NCI-H1092 (cell line): ENCODE measurements at regions not wholly inside any gene's neighbourhood (a gene's known extent, or its start where the extent isn't known, plus 50 kb on each side); places are given as distances from the start of the nearest gene placed in this dataset.

Source experiments
- DNase-seq: peaks from one replicate; lab custom pipeline; 2025; lab: John Stamatoyannopoulos, UW

DNA sequence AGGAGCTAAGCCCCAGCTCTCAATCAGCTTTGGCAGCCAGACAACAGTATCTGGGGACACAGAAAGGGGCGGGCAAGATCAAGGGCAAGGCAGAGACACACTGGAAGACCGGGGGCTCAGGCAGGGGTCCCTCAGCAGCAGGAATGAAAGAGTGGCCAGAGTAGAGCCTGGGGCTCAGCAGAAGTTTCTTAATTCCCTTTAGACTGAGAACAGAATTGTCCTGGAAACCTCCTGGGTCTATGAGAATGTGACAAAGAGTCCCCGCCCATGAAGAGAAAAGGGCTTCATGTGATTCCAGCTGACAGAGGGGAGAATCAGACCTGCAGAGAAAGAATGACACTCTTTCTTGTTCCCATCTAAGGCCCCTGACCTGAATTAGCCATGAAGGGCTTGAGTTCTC, 95.2 kb upstream of the CTNNB1 start:
- no peak for DNase-seq

DNA sequence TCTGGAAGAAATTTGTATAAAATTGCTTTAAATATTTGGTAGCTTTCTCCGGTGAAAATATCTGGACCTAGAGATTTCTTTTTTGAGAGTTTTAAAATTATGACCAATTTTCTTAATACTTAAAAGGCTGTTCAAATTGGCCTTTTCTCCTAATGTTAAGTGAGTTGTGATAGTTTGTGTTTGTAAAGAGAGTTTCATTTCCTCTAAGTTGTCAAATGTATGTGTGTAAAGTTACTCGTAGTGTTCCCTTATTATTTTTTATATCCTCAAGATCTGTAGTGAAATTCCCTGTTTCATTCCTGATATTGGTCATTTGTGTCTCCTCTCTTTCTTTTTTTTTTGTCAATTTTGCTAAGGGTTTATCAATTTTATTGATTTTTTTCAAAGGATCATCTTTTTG, 92.6 kb upstream of the CTNNB1 start:
- no peak for DNase-seq

DNA sequence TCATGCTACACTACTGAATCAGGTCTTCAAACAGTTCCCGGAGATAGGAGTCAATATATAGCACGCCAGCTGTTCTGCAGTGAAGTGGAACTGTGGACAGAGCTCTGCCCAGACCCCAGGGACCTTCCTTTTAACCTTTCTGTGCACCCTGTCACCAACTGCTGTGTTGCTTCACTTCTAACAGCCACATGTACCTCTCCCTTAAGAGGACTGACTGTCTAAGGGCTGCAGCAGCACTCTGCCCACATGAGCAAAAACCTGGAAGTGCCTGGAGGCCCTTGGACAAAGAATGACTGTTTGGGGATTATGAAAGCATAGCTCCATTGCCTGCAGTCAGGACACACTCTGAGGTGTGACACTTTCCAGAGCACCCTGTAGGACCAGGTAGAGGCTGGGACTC, 88.3 kb upstream of the CTNNB1 start:
- no peak for DNase-seq

DNA sequence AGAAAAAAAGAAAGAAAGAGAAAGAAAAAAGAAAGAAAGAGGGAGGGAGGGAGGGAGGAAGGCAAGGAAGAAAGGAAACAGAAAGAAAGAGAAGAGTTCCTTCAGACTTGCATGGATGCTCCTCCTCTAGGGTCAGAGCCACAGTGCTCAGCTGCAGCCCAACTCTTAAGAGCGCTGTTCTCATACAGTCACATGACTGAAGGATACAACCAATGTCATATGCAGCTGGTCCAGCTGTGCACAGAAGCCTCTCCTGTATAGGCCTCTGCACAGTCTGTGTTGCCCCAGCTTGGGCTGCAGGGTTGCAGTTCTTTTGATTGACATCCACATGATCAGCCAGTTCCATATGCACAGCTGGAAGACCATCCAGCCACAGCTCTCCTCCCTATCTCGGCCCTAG, 86.8 kb upstream of the CTNNB1 start:
- DNase-seq: no peak

DNA sequence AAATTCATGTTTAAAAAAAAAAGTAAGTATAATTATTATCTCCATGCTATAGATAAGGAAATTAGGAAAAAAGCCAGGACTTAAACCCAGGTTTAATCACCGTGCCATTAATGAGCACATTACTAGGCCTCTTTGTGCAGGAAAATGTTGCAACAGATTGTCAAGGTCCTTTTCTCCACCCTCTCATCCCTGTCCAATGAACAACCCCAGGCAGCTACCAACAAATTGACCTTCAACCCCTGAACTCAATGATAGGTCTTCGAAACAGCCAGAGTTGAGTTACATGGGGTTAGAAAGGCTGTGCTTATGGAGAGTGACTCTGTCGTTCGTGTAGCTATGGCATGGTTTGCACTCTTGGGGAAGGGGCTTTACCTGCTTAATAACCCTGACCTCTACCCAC, 84.2 kb upstream of the CTNNB1 start:
- no peak for DNase-seq

DNA sequence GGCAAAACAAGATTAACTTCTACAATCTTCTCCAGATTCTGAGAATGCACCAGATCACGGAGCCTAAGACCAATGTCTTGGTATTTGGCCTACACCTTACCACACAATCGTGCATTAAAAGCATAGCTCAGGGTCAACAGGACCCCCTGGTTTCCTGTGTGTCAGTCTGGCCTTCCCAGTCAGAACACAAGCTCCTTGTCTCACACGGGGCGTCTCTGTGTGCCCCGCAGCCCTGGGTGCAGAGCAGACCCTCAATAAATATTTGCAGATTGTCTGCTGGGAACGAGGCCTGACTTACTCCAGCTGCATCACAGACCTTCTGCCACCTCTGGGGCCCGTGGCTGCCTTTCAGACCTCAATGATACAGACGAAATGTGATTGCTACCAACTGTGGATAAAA, 82.5 kb upstream of the CTNNB1 start:
- DNase-seq: no peak

DNA sequence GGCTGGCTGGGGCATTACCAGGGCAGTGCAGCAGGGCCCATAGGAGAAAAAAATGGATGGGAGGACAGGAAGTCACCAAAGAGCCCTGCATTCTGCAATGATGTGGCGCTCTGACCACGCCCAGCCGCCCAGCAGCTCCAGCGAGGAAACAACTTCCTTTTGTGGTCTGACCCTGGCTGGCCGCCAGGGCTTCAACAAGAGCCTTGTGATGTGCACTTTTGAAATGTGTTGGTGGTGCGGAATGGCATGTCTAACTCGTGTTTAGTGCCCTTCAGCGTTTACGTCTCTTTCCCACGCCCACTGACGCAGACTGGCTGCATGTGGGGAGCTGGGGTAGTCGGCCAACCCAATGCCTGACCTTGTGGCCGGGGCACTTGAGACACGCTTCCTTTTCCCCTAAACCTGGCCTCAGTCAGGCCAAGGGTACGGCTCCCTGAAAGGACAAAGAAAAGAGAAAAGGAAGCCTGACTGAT, 81.9 kb upstream of the CTNNB1 start:
- no peak for DNase-seq

DNA sequence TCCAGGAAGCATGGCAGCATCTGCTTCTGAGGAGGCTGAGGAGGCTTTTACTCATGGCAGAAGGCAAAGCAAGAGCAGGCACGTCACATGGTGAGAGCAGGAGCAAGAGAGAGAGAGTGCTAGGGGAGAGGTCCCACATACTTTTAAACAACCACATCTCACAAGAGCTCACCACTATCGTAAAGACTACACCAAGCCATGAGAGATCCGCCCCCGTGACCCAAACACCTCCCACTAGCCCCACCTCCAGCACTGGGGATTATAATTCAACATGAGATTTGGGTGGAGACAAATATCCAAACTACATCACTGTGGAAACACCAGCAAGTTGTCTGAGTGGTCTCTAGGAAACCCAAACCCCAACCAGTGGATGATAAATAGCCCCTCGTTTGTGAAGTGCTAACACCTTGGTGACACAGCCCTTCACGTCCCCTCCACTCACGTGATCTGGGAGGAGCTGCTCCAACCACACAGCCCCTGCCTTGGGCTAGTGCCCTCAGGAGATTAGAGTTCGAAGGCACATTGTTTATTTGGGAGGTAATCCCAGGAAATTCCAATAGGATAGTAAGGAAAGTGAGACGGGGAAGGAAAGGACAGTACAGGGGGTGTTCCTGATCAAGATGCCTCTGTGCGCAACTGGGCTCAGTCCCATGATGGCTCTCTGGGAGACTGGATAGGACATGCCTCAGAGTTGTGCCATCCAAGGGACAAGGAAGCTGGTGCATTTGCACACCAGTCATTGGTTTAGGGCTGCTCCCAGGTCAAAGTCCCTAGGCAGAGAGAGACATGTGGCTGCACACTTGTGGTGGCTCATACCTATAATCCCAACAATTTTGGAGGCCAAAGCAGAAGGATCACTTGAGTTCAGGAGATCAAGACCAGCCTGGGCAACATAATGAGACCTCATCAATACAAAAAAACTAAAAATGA, 80.6 kb upstream of the CTNNB1 start:
- DNase-seq: no peak

DNA sequence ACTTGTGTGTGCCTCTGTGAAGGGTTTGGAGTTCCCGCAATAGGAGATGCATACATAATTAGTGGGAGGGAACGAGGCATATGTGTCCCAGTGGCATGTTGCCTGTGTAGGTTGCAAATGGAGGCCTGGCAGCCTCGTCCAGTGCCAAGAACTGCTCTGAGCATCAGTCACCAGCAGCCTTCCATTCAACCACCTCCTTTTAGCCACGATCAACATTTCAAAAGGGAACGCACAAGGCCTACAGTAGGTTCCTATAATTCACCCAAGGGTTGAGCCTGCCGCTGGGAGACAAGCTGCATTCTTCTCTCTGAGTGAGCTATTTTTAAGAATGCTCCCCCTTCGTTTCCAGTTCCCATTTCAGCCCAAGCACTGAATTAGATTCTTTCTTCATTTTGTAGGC, 78.8 kb upstream of the CTNNB1 start:
- no peak for DNase-seq

DNA sequence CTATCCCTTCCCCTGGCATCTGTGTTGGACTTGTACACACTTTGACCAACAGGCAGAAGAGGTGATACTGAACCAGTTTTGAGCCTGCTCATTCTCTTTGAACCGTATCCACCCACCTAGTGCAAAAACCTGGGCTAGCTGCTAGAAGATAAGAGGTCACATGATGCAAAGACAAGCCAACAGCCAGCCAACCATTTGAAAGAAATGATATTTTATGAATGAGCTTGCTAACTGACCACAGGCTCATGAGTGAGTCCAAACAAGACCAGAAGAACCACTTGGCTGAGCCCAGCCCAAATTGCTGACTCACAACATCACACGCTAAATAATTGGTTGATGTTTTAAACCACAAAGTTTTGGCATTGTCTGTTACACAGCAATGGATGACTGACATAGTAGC, 74.0 kb upstream of the CTNNB1 start:
- DNase-seq: no peak

DNA sequence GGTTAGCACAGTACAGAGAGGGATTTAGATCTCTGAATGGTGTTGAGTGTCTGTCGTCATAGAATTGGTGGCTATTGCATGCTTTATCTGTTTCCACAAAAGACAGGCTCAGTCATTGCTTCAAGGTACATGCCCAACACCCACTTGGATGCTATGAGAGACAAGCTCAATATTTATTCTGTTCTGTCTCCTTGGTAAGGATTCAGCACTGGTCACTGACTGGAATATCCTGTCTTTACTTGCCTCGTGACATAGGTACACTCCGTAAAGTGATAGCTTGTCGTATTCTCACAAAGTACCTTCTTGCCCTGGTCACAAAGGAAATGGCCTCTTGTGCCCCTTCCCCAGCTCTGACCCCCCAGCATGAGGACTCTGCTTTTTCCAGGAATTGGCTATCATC, 72.8 kb upstream of the CTNNB1 start:
- DNase-seq: no peak

DNA sequence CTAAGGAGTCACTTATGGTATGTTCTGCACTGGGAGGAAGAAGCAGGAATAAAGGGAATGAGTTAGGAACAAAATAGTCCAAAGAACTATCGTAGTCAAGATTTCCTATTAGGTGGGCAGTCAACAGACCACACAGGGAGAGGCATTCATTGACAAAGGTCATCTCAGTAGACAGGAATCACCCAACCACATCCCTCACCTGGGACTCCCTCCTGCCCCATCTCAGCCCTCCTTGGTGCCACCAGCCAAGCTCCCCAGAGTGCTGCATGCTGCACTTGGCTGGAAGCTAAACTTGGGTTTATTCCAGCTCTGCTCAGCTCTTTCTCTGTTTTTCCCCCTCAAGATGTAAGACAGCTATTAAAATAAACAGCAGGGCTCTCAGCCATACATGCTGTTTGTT, 72.3 kb upstream of the CTNNB1 start:
- no peak for DNase-seq

DNA sequence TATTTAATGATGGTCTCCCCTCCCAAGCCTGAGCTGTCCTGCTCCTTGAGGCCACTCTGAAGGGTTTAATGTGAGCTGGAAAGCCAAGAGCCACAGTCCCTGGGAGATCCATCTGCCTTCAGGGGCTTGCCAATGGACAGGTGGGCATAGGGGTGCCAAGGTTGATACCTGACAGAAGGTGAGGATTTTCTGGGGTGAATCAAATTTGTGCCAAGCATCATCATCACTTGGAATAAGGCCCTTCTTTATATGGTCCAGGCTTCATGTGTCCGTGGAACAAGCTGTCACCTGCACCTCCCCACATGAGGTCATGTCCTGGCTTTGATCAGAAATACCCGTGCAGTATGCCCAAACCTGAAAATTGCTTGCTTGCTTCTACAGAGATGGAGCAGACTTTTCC, 71.9 kb upstream of the CTNNB1 start:
- no peak for DNase-seq

DNA sequence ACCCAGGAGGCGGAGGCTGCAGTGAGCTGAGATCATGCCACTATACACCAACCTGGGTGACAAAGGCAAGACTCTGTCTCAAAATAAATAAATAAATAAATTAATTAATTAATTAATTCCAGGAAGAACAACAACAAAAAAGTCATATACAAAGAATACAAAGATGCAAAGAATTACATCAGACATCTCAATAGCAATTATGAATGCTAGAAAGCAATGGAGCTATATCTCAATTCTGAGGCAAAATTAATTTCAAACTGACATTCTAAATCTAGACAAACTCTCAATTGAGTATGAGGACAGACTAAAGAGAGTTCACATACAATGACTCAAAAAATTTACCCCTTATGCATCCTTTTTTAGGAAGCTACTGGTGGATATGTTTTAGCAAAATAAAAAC, 69.6 kb upstream of the CTNNB1 start:
- no peak for DNase-seq

DNA sequence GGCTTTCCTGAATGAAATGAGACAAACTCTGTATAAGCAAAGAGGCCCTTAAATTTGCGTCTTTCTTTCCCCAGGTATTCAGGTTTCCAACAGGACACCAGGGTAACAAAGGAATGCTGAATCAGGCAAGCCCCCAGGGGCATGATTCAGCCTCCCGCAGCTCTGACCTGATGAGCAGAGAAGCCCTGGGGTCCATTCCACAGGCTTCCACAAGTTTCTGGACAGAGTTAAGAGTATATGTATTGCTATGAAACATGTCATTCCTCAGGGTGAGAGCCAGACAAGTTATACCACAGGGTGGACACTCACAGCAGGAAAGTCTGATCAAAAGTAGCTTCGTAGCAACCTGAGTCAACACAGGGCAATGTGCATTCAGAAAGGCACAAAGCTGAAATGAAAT, 68.1 kb upstream of the CTNNB1 start:
- DNase-seq: no peak

DNA sequence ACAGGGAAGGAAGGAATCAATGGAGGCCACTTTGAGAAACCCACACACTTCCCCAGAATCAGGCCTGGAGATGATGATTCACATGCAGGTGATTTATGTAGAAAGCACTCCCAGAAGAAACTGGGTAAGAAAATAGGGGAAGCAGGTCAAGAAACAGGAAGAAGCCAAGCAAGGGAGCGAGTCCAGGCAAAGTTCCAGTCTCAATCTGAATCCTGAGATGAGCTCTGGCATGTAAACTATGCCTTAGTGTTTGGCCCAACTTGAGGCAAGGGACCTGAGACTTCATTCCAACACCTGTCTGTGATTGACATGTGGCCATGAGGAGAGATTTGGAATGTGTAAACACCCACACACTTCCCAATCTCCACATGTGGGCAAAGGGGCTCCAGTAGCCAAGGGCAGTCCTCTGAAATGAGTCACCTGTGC, 61.6 kb upstream of the CTNNB1 start:
- DNase-seq: no peak

DNA sequence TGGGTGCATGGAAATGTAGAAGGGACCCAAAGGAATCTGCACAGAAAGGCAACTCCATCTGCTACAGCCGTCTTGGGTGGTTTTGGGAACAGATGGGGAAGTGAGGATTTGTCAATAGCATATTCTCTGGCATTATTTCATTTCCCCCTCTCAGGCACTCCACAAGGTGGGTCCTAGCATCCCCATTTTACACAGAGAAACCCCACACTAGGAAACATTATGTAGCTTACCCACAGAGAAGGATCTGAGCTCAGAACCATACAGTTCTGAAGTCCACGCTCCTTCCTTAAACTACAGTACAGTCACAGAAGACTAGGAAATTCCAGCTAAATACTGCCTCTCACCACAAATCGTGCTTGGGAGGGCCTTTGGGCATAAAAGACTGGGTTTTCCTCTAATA, 61.2 kb upstream of the CTNNB1 start:
- no peak for DNase-seq

DNA sequence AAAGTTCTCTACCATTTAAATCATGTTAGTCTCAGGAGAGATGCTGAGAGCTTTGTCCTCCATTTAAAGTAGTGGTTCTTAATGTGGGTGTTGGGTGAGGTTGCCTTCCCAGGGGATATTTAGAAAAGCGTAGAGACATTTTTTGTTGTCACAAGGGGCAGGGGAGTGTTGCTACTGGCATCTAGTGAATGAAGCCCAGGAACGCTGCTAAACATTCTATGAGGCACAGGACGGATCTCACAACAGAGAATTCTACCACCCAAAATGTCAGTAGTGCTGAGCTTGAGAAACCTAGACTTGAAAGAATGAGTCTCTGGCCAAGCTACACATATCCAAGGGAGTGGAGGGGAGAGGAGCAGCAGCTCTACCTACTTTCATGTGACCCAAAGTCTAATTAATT, 60.7 kb upstream of the CTNNB1 start:
- DNase-seq: no peak

DNA sequence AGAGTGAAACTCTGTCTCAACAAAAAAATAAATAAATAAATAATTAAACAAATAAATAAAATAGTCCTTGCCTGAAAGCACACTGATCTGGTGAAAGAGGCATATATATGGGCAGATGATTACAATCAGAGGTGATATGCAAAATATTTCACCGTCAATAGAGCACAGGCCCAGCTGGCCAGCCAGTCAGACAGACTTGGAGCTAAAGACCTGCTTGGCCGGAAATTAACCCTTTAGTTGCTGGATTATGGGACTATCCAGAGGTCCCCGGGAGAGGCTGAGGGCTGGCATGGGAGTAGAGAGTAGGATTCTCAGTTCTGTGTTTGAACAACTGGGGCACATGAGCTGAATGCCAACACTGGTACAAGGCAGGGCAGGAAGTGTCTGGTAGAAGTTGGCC, 59.1 kb upstream of the CTNNB1 start:
- no peak for DNase-seq

DNA sequence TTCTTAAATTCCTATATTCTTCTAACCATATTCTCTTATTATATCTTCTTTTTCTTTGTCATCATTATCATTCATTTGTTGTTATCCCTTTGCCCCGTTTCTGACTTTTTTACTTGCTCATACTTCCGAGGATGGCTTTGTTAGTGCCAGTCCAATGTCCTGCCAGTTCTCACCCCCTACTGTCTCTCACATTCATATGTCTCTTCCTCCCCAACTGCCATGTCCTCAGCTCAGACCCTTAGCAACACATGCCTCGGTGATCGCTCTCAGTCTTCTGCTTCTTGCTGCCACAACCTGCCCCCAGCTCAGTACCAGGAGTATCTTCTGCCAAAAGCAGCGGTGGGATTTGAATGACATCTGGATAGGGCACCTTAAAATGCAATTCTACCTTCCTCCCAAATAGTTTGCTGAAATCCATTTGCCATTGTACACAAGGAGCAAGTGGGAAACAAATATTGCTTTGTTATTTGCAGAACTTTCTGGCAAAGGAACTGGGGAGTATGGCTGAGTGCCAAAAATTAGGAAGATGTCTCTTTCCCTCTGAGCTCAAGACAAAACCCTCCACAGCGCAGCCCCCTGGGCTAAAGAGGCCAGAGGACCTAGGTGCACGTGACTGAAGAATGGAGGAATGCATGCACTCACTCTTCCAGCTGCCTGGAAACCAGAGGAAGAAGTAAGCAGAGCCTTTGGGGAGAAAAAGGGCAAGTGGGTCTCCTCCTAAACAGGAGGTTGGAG, 57.7 kb upstream of the CTNNB1 start:
- no peak for DNase-seq

DNA sequence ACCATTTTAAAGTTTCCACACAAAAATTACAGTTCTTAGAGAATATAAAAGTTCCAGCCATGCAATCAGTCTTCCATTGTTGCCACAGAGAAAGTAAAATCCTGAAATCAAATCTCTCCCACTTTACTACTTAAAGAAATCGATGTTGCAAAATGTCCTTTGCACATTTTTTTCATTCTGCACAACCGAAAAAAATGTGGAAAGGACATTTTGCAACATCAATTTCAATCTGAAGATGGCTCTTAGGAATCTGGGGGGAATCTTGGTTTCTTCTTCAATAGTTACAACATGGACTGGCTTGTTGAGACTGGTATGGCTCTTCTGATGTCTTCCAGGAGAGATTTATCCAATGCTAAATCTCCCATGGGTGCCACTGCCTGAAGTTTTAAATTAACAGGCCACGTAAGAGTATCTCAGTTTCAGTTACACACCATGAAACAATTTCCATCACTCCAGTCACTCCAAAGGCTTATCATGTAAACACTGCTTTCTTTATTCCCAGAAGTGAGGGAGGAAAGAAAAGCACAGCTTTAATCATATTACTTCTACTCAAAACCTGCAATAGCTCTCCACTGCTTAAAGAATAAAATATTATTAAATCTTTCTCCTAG, 55.8 kb upstream of the CTNNB1 start:
- DNase-seq: no peak

DNA sequence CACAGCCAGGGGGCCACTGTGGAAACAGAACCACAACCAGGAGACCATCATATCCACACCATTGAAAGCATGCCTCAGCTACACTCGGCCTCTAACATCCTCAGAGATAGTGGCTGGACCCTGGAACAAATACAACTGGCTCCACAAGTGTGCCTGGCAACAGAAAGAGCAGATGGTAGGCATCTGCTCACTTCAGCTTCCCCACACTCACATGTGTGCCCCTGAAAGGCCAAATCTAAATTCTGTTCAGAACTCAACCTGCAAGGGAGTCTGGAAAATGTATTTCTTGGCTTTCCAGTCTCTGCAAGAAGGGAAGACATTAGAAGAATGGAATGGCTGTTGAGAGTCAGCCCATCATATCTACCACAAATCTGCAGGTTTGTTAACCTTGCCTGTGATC, 54.7 kb upstream of the CTNNB1 start:
- no peak for DNase-seq

DNA sequence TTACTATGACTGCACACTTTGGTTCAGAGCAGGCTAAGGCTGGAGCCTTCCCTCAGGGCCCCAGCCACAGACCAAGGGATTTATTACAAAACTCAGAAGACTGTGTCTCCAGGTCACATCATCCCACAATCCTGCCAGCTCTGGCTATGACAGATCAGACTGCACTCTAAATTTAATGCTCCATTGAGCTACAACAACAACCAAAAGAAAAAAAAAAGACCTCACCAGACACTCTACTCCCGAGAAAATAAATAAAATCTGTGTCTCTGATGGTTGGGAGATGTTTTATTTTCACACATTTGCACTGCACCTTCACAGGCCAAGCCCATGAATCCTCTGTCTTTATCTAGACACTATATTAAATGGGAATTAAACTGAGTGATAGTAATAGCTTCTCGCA, 50.8 kb upstream of the CTNNB1 start:
- DNase-seq: no peak
